Panc1 (cell line): ENCODE measurements at regions not wholly inside any gene's neighbourhood (a gene's known extent, or its start where the extent isn't known, plus 50 kb on each side); places are given as distances from the start of the nearest gene placed in this dataset.

ENCODE experiments used
- POLR2AphosphoS5 ChIP-seq: IDR thresholded peaks from 2 replicates; pipeline ENCODE4 v1.6.1; 2012; ENCODE audit warnings: mild to moderate bottlenecking, low read depth, low read length, moderate library complexity
- TCF7L2 ChIP-seq: IDR thresholded peaks from 2 replicates; pipeline ENCODE4 v1.6.1; 2011; ENCODE audit warnings: mild to moderate bottlenecking, low read depth, low read length, inconsistent platforms
- TF ChIP-seq, protein P1 (sequence below): fragments of 450-650 bp; IDR thresholded peaks from 2 replicates; pipeline ENCODE4 v1.5.1; 2017; ENCODE audit warnings: mild to moderate bottlenecking
- TF ChIP-seq, protein P2 (sequence below), 2 experiments: IDR thresholded peaks; 2 replicates each; pipeline ENCODE4 v1.6.1; 2011 to 2012; ENCODE audit warnings: low read depth in 2 of 2, control low read depth in 1 of 2, low read length in 1 of 2, mild to moderate bottlenecking in 1 of 2, moderate library complexity in 1 of 2; ENCODE audit not compliant: insufficient read depth in 1 of 2

DNA sequence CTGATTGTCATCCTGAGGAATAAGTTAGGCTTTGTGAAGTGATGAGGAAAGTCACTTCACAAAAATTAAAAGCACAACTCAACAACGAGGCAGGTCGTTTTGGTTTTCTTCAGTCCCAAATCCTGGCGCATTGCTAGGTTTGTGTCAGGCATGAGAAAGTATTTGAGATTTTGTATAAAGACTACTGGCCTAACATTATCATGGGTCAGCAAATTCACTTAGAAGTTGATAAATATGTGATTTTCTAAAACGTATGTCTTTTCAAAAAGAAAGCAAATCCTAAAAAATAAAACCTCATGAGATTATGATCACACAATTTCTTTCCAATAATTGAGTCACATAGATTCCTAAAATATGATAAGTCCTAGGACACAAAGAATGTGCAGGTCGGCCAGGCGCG lies 395.8 kb upstream of the RORA start:
- TF ChIP-seq, protein P1, sequence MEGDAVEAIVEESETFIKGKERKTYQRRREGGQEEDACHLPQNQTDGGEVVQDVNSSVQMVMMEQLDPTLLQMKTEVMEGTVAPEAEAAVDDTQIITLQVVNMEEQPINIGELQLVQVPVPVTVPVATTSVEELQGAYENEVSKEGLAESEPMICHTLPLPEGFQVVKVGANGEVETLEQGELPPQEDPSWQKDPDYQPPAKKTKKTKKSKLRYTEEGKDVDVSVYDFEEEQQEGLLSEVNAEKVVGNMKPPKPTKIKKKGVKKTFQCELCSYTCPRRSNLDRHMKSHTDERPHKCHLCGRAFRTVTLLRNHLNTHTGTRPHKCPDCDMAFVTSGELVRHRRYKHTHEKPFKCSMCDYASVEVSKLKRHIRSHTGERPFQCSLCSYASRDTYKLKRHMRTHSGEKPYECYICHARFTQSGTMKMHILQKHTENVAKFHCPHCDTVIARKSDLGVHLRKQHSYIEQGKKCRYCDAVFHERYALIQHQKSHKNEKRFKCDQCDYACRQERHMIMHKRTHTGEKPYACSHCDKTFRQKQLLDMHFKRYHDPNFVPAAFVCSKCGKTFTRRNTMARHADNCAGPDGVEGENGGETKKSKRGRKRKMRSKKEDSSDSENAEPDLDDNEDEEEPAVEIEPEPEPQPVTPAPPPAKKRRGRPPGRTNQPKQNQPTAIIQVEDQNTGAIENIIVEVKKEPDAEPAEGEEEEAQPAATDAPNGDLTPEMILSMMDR, result no peak
- no peak for TF ChIP-seq POLR2AphosphoS5
- TF ChIP-seq TCF7L2, result no peak
- TF ChIP-seq, protein P2, sequence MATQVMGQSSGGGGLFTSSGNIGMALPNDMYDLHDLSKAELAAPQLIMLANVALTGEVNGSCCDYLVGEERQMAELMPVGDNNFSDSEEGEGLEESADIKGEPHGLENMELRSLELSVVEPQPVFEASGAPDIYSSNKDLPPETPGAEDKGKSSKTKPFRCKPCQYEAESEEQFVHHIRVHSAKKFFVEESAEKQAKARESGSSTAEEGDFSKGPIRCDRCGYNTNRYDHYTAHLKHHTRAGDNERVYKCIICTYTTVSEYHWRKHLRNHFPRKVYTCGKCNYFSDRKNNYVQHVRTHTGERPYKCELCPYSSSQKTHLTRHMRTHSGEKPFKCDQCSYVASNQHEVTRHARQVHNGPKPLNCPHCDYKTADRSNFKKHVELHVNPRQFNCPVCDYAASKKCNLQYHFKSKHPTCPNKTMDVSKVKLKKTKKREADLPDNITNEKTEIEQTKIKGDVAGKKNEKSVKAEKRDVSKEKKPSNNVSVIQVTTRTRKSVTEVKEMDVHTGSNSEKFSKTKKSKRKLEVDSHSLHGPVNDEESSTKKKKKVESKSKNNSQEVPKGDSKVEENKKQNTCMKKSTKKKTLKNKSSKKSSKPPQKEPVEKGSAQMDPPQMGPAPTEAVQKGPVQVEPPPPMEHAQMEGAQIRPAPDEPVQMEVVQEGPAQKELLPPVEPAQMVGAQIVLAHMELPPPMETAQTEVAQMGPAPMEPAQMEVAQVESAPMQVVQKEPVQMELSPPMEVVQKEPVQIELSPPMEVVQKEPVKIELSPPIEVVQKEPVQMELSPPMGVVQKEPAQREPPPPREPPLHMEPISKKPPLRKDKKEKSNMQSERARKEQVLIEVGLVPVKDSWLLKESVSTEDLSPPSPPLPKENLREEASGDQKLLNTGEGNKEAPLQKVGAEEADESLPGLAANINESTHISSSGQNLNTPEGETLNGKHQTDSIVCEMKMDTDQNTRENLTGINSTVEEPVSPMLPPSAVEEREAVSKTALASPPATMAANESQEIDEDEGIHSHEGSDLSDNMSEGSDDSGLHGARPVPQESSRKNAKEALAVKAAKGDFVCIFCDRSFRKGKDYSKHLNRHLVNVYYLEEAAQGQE (IDR thresholded peaks at IDR 0.05; ENCODE audit: insufficient read depth in 1 of 2, low read depth in 2 of 2, low read length in 1 of 2), result no peak
